ENCODE measurements at regions not wholly inside any gene's neighbourhood (a gene's known extent, or its start where the extent isn't known, plus 50 kb on each side); places are given as distances from the start of the nearest gene placed in this dataset.
"Not testable (repeated sequence)": the region's sequence is repeated elsewhere in the genome, so short reads cannot be mapped to it uniquely, and the experiment has no call there.

DNA sequence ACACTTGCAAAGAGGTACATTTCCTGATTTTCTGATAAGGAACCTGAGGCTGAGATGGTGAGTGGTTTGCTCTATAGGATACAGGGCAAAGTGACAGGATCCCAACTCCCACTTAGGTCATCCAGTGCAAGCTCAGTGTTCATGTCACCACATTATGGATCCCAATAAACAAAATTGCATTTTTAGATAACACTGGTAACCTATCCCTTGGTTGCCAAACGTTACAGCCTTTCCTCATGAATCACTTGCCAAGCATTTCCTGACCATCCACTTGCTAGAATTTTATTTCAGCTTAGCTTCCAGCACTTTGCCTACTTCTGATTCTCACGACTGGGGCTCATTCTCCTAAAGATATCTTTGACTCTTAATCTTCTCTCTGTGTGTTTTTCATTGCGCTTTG lies 131.4 kb upstream of the ODAD2 start:
- no peak for DNase-seq (ENCODE audit: low spot score)

DNA sequence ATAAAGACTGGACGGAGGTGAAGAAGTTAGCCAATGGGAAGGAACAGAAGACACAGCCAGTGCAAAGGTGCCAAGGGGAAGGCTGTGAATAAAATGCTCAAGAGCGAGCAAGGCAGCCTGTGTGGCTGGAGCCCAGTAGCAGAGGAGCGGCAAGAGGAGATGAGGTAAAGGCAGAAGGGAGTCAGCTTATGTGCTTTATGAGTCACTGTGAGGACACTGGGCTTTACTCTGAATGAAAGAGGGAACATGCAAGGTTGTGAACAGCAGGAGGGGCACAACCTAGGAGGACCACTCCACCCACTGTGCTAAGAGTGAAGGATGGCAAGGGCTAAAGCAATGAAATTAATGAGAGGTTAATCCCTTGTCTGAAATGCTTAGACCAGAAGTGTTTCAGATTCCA lies 129.0 kb upstream of the ODAD2 start:
- DNase-seq (ENCODE audit: low spot score), result no peak

DNA sequence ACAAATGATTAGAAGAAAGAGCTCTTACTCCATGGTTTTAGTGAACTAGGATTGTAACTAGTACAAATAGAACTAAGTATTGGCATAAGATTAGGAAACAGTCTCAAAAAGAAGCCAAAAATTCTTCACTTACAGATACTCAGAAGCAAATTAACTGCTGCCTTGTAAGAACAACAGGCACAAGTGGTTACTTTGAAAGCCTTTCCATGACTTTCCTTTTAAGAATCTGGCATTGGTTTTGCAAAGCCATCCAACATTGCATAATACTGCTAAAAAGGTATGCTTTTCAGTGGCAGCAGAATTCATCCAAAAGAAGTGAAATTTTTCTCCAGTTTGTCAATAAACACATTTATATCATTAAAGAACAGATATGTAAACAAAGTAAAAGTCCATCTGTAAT lies 126.8 kb upstream of the ODAD2 start:
- no peak for DNase-seq (ENCODE audit: low spot score)

DNA sequence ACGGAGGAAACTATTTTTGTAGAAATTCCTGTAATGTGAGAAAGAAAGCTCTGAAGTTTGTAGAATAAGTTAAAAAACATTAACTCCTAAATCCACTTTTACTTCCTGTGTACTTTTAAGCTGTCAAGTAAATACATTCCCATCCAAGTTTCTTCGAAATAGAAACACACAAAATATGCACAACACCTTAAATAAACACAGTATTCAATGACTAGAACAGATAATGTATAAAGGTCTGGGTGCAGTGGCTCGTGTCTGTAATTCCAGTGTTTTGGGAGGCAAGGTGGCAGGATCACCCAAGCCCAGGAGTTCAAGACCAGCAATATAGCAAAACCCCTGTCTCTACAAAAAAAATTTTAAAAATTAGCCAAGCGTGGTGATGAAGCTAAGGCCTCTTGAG lies 121.9 kb upstream of the ODAD2 start:
- no peak for DNase-seq (ENCODE audit: low spot score)

DNA sequence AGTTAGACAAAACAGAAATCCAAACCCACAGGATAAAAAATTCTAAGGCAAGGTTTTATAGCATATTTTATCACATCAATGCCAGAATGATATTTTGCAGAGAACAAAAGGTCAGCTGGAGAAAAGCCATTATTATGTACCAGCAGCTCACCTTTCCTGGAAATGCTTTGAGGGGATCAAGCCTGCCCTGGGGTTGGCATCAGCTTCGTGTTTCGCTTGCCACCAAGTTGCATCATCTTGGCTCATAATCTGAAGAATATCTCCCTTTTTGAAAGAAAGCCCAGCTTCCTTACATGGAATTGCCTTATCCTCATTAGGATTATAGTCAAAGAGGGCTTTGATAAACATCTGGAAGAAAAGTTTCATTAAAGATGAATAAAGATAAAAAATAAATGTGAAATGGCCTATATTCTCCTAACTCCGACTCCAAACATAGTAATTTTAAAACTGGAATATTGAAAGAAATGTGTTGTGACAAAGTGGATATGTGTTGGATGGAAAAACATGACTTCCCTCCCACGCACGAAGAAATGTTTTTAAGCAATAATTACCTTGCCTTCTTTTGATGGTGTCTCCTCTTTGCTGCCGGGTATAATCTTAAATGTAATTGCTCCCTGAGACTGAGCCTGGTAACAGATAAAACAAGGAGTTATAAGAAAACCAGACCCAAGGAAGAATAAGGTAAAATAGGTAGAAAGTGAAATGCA lies 121.3 kb upstream of the ODAD2 start:
- peak; percentile 27 for DNase-seq (ENCODE audit: low spot score)

DNA sequence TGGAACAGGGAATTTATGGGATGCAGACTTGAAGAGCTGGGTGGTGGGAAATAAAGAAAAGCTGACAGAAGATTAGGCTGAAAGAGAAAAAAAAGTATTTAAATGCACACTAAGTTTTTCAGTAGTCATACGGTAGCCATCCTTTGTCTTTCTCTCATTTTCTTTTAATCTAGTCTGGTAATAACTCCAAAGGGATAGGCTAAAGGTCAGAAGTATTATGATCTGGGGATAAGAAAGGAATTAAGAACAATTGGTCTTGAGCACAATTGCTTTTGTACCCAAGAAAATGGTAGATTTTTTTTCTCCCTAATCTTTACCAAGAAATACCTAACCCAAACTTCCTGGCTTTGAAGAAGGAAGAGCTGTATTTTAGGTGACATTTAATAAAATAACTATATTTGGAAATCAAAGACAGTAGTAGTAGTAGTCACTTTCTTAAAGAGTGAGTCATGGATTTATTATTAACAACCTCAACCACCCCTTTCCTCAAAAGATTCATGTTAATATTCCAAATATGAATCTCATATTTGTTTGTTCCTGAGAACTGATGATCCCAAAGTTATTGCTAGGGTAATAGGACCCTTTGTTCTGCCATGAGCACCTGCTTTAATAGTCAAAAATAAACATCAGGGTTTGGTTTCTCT lies 120.2 kb upstream of the ODAD2 start:
- no peak for DNase-seq (ENCODE audit: low spot score)

DNA sequence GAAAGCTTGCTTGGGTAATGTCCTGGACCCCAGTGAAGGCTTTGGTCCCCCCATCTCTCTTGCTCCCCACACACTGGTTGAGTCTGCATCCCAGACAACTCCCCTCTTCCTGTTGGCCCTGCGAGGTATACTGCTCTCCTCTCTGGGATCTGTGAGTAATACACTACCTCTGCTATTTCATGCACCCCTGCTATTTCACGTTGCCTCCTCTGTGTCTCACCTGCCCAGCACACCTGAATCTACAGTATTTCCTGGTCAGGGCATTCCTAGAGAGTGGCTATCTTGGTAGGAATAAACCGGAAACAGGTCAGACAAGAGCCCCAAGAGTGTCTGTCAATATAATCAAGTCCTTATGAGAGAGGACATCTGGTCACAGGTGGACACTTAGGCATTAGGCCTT lies 114.3 kb upstream of the ODAD2 start:
- no peak for DNase-seq (ENCODE audit: low spot score)

DNA sequence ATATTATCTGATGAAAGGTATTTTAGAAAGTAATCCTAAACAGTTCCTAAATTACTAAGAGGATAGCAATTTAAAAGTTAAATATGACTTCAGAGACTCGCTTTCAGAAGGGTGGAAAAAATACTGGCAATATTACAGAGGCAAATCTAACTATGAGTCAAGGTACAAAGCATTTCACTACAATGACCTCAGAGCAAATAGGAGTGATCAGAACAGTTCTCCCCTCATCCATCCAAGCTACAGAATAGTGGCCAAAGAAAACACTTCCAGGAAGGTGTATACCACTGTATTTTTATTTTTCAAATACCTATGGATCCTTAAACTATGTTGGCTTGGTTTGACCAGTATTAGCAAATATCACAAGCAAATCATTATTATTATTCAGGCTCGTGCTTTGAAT lies 112.8 kb upstream of the ODAD2 start:
- no peak for DNase-seq (ENCODE audit: low spot score)

DNA sequence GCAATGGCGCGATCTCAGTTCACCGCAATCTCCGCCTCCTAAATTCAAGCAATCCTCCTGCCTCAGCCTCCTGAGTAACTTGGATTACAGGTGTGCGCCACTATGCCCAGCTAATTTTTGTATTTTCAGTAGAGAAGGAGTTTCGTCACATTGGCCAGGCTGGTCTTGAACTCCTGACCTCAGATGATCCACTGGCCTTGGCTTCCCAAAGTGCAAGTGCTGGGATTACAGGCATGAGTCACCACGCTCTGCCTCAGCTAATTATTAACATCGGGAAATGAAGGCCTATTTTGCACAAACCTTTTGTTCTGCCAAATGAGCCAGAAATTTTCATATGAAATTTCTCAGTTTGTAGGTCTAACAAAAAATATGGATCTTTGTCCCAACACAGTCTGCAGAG lies 106.7 kb upstream of the ODAD2 start:
- no peak for DNase-seq (ENCODE audit: low spot score)

DNA sequence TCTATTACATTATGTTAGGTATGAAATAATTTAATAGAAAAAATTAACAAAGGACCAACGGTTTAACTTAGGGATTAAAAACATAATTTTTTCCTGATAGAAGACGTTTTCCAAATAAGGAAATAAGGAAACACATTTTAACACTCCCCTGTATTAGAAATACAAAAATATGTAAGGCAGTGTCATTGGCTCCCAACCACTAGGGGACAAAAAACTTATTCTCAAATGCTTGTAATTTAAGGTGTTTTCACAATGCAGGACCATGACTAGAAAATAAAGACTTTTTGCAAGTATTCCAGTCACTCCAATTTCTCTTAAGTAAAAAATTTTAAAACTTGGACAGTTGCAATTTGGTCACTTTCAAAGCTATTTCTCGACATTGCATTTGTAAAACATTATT lies 98.8 kb upstream of the ODAD2 start:
- no peak for DNase-seq (ENCODE audit: low spot score)

DNA sequence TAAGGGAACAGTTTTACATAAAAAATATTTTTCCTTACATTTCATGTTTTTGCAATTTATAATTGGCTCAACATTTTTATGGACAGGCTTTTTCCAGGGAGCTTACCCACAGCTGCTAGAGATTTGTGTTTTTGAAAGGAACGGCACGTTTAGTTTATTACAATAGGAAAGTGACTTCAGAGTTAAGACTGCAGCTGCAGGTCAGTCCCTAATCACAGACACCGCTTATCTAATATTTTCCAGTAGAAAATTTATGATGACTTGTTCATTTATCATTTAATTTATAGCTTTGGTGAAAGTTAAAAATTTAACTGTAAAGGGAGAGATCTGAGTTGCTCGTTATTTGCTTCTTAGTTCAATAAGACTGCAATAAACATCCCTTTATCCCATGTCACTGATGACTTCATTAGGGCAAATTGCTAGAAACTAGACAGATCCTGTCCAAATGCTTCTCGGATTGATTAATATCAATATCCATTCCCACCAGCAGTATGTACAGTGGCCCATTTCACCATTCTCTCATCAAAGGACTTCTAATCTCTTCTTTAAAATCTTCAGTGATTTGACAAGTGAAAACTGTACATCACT lies 97.0 kb upstream of the ODAD2 start:
- DNase-seq (ENCODE audit: low spot score), result no peak

DNA sequence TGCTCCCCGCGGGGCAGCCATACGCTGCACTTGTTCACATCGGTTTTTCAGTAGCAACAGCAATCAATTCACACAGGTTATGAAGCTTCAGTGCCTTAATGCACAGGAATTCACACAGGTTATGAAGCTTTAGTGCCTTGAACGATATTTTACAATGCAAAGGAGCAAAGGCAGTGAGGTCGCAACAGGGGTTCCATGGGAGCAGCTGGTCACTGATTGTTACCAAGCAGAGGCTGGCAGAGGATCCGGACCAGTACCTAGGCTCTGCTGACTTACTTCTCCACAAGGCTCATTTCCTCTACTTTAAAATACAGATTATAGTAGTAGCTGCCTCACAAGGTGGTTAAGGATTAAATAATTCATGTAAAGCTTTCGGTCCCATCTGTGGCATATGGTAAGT lies 95.2 kb upstream of the ODAD2 start:
- DNase-seq (ENCODE audit: low spot score), result no peak

DNA sequence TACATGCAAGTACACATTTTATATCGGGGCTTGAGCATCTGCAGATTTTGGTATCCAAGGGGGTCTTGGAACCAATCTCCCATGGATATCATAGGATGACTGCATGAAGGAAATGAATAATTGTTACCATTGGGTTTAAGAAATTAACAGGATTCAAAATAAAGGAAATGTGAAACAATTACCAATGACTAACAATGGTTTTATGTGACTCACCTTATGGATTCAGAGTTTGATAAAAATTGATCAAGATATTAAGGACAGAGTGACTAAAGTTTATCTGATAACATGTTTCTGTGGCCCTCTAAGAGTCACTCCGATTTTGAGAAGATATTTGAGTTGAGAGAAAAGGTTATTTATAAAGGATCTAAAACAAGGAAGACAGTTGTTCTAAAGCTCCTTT lies 93.0 kb upstream of the ODAD2 start:
- DNase-seq (ENCODE audit: low spot score), result no peak

DNA sequence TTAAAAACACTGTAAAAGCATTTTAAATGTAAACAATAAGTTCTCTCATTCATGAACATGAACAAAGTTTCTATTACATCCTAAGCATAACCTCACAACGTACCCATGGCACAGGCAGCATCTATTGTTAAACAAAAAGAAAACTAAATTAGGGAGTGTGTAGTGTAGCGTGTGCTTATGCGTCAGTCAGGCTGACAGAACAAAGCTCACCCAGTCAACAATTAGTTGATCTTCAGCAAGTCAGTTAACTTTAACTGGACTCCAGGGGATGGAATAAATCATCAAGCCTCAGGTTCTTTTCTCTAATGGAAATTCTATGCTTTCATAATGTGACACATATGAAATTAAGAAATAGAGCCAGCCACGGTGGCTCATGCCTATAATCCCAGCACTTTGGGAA lies 91.6 kb upstream of the ODAD2 start:
- no peak for DNase-seq (ENCODE audit: low spot score)

DNA sequence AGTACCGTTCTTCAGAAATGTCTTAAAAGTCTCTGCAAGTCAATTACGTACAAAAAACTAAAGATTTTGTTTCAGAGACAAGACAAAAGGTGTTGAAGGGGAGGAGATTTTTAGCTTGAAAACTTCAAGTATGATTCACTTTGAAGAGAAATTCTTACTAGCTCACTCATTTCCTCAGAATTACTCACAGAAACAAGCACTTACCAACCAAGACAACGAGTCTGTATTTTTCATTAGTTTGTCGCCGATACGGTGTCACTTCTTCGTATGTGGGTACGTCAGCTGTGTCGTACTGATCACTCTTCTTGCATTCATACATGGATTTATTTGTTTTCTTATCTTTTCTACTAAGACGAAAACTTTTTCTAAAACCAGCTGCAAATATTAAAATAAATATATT lies 90.6 kb upstream of the ODAD2 start:
- DNase-seq (ENCODE audit: low spot score), result no peak

DNA sequence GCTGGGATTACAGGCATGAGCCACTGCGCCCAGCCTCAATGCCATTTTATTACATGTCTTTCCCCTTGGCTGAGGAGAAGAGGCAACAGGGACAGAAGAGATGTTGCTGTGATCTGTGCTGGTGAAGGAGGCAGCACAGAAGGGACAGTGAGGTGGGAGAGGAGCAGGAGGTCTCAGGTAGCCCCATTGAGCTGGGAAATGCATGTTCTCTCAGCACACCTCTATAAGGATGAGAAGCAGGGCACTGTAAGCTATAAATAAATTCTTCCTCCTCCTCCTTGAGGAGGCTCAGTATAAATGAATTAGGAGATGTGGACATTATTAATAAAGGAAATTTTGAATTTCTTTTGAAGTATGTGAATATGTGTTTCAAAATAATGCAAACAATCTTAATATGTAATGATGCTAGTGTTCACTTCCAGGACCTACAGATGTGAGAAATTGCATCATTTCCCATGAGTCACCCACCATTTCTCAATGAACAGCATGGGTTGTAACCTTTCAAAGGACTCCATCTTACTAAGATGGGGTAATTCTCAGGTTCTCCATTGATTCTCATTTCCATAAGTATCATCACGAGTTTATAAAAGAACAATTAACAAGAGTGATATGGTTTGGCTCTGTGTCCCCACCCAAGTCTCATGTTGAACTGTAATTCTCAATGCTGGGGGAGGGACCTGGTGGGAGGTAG lies 88.9 kb upstream of the ODAD2 start:
- no peak for DNase-seq (ENCODE audit: low spot score)

DNA sequence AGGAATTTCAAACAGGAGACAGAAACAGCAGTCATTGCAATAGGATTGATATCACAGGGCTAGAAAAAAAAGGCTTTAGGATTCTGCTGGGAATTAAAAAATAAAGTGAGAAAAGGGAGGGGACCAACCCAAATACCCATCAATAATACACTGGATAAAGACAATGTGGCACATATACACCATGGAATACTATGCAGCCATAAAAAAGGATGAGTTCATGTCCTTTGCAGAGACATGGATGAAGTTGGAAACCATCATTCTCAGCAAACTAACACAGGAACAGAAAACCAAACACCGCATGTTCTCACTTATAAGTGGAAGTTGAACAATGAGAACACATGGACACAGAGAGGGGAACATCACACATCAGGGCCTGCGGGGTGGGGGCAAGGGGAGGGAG lies 86.9 kb upstream of the ODAD2 start:
- not testable (repeated sequence) for DNase-seq (ENCODE audit: low spot score)

DNA sequence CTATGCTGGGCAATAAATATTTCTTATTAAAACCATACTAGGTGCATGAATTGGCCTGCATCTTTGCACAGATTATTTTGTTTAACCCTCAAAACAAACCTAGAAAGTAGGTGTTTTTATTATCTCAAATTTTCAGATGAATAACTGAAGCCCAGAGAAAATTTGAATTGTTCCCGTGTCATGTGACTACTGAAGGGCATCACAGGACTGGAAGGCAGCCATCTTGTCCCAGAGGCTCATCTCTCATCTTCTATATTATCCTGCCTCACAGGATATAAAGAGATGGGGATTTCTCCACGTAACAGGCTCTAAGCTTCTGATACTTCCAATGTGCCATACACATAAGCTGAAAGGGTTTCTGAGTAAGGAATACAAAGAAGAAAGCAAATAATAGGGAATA lies 84.0 kb upstream of the ODAD2 start:
- no peak for DNase-seq (ENCODE audit: low spot score)

DNA sequence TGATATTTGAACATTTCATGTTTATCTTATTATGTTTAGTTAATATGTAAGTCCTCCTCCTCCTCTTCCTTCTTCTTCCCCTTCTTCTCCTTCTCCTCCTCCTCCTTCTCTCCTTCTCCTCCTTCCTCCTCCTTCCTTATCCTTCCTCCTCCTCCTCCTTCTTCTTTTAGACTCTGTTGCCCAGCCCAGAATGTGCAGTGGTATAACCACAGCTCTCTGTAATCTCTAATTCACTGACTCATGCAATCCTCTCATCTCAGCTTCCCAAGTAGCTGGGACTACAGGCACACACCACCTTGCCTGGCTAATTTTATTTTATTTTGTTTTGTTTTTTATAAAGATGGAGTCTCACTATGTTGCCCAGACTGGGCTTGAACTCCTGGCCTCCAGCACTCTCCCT lies 83.4 kb upstream of the ODAD2 start:
- no peak for DNase-seq (ENCODE audit: low spot score)

DNA sequence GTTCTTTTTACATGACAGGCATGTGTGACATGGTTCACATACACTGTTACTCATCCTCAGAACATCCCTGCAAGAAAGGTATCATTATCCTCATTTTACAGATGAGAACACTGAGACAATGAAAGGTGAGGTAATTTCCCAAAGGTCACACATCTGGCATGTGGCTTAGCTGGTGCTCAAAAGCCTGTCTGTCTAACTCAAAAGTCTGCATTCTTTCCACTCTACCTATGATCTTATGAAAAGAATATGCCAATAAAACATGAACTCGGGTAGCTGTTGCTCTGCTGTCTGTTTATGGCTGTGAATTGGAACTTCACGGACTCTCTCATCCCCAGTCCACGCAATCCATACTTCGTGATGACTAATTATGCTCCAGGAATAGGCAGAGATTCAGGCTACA lies 79.0 kb upstream of the ODAD2 start:
- DNase-seq (ENCODE audit: low spot score), result no peak

DNA sequence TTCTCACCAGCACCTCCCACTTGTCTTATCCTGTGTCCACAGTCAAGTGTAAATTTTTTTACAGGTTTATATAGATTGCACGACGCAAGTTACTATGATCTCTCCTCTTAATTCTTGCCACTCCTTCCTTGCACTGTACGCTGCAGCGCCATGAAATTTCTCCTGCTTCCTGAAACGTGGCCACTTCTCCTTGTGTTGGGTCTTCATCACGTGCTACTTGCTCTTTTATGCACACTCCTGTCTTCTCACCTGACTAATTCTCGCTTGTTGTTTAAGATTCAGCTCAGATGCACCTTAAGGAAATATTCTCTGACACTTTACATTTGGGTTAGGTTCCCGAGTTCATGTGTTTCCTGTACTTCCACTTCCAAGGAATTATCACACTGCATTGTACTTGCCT lies 76.5 kb upstream of the ODAD2 start:
- no peak for DNase-seq (ENCODE audit: low spot score)

DNA sequence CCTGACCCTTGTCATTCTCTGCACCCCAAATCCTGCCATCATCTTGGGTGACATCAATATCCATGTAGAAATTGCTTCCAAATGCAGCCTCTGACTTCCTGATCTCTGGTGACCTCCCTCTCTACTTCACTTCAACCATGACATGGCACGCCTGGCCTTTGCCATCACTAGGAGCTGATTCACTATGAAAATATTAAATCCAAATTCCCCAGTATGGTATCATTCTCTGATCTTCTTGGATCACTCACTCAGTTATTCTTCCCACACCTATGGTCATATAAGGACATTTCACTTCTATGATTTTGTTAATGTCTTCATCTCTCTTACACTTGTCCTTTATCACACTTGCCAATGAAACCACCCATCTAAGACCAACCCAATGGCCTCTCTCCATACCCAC lies 73.7 kb upstream of the ODAD2 start:
- DNase-seq (ENCODE audit: low spot score), result no peak

DNA sequence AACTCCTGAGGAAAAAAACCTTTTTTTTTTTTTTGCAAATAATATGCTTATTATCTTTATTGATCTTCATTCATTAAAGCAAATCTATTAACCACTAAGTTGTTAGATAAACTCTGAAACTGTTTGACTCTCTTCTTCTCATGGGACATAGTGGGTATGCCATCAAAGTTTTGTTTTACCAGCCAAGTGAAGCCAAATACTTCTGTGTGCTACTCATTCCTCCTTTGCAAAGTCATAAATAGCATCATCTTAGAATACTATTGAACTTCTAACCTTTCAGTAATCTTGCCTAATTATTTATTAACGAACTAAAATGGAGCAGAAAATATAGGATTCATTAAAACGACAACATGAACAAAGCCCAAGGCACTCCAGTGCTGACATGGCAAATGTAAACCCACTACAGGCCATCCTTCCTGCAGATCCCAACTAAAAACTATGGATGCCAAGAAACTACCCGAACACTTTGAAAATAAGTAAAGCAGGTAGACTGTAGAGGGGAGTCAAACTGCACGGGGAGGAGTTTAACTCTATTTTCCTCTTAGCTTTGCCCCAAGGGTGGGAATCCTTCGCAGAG lies 61.2 kb upstream of the ODAD2 start:
- DNase-seq (ENCODE audit: low spot score), result no peak

All from D341Med (cell line).